Activated CD8-positive, alpha-beta memory T cell treated with anti-CD3 and anti-CD28 coated beads, Interleukin-2, amount 50 U/mL, for 48 hours (primary cell): ENCODE measurements at regions not wholly inside any gene's neighbourhood (a gene's known extent, or its start where the extent isn't known, plus 50 kb on each side); places are given as distances from the start of the nearest gene placed in this dataset.

Source experiments
- DNase-seq: peaks from one replicate; pipeline ENCODE4 v3.0.0-alpha.2; 2020

GRCh38 chr13:111911121-111911720 lies 155.7 kb upstream of the SOX1 start:
- DNase-seq: no peak

GRCh38 chr13:111911754-111912452 lies 155.0 kb upstream of the SOX1 start:
- DNase-seq: no peak

GRCh38 chr13:111912453-111912866 lies 154.5 kb upstream of the SOX1 start:
- DNase-seq: peak; percentile 28

- DNase-seq: peak; percentile 15
These were observed 153.8 kb upstream of the SOX1 start for GRCh38 chr13:111912991-111913760.

GRCh38 chr13:111913761-111914140 lies 153.2 kb upstream of the SOX1 start:
- DNase-seq: peak; percentile 25

GRCh38 chr13:111914241-111915103 lies 152.5 kb upstream of the SOX1 start:
- peak; percentile 29 for DNase-seq

- DNase-seq: peak; percentile 12
These were observed 151.8 kb upstream of the SOX1 start for GRCh38 chr13:111915104-111915551.

- DNase-seq: no peak
These were observed 150.7 kb upstream of the SOX1 start for GRCh38 chr13:111916201-111916600.

GRCh38 chr13:111917086-111917485 lies 149.9 kb upstream of the SOX1 start:
- no peak for DNase-seq

GRCh38 chr13:111917901-111918300 lies 149.0 kb upstream of the SOX1 start:
- DNase-seq: no peak

- DNase-seq: no peak
These were observed 147.7 kb upstream of the SOX1 start for GRCh38 chr13:111919286-111919685.

GRCh38 chr13:111919849-111920248 lies 147.1 kb upstream of the SOX1 start:
- DNase-seq: no peak

GRCh38 chr13:111920306-111920931 lies 146.5 kb upstream of the SOX1 start:
- no peak for DNase-seq

GRCh38 chr13:111920932-111921705 lies 145.8 kb upstream of the SOX1 start:
- DNase-seq: no peak

GRCh38 chr13:111922086-111922485 lies 144.9 kb upstream of the SOX1 start:
- DNase-seq: no peak

GRCh38 chr13:111923439-111923838 lies 143.5 kb upstream of the SOX1 start:
- DNase-seq: no peak

- no peak for DNase-seq
These were observed 142.8 kb upstream of the SOX1 start for GRCh38 chr13:111923991-111924677.

GRCh38 chr13:111924678-111925075 lies 142.3 kb upstream of the SOX1 start:
- no peak for DNase-seq

GRCh38 chr13:111925146-111925875 lies 141.6 kb upstream of the SOX1 start:
- no peak for DNase-seq

GRCh38 chr13:111926501-111927180 lies 140.3 kb upstream of the SOX1 start:
- DNase-seq: no peak
